ENCODE measurements at regions not wholly inside any gene's neighbourhood (a gene's known extent, or its start where the extent isn't known, plus 50 kb on each side); places are given as distances from the start of the nearest gene placed in this dataset.
"Not testable (repeated sequence)": the region's sequence is repeated elsewhere in the genome, so short reads cannot be mapped to it uniquely, and the experiment has no call there.

DNA sequence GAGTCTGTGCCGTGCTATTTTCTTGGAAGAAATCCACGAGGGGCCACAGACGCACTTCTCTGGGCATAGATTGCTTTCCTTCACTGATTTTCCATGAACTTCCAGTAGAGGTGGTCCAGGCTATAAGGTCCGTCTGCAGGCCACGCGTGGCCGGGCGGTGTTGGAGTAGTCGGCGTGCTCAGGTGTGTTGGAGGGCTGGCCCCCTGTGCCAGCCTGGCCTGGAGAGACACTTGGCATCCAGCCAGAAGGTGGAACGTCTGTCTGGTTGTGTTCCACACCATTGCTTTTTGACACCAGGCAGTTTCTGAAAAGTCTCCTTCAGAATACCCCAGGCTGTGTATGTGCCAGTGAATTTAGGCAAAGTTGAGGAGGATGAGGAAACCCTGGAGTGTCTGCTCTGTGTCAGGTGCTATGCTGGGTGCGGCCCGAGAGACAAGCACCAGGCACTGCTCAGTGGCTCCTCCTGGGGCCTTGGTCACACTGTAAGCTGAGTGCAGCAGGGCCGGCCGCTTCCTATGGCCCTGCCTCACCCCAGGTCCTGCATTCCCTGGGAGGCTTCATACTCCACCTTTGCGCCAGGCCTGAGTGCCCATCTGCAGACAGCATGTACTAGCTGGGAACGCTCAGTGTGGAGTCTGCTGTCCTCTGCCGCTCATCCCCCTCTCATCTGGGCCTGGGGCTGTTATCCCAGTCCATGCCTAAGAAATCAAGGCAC is 52.1 kb upstream of the TAMM41 start:
- no peak for DNase-seq (ENCODE audit: low read depth, low spot score)

DNA sequence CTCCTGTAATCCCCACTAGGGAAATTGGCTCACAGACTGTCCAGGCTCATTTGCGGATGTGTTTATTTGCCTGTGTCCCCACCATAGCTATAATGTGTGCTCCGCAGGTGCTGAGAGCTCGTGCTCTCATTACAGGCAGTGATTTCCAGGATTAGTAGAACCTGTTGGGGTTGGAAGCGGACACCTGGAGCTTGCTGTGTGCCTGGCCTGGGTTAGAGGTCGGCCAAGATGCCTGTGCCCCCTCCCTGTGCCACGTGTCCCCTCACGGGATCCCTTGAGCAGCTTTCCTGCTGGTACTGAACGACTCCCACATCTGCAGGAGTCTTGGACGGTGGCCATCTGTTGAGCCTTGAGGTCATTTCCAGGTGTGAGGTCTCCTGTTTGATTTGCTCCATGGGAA is 52.7 kb upstream of the TAMM41 start:
- not testable (repeated sequence) for DNase-seq (ENCODE audit: low read depth, low spot score)

DNA sequence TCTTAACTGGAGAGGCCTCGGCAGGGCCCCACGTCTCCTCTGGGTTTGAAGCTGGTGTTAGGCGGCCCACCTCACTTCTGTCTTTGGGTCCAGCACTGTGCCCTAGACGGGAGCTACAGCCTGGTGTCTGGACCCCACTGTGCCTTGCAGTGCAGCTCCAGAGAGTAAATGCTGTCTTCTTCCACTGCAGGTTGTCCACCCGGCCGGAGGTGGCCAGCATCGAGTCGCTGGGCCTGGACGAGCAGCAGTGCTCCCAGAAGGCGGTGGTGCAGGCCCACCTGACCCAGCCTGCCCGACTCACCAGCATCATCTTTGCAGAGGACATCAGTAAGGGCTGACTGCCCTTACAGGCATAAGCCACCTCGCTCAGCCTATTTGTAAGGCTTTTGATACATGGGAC is 53.1 kb upstream of the TAMM41 start:
- no peak for DNase-seq (ENCODE audit: low read depth, low spot score)

- DNase-seq (ENCODE audit: low read depth, low spot score), result no peak
Measured at GRCh38 chr3:11900824-11901223, 54.1 kb upstream of the TAMM41 start.

DNA sequence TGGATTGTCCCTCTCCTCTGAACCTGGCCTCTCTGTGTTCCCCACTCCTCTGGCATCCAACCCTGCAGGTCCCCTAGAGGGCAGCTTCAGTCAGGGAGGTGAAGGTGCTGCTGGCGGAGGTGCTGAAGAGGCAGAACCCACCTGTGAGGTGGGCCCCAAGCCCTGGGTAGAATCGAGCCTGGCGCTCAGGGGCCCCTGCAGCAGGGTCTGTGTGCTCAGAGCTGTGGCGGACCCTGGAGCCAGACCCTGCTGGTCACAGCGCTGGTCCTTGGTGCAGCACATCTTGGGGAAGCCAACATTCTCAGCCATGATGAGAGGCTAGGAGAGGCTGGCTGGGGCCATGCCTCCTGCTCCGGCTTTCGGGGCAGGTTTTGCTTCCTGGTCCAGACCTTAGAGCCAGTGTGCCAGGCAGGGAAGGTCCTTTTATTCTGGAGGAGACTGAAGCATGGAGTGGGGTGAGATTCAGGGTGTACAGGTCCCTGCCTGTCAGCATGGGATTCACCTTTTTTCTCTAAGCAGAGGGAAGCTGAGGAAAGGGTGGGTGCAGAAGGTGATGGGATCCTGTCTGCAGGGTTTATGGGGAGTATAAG is 54.7 kb upstream of the TAMM41 start:
- no peak for DNase-seq (ENCODE audit: low read depth, low spot score)

- DNase-seq (ENCODE audit: low read depth, low spot score), result no peak
Measured at GRCh38 chr3:11903047-11903446, 56.4 kb upstream of the TAMM41 start.

DNA sequence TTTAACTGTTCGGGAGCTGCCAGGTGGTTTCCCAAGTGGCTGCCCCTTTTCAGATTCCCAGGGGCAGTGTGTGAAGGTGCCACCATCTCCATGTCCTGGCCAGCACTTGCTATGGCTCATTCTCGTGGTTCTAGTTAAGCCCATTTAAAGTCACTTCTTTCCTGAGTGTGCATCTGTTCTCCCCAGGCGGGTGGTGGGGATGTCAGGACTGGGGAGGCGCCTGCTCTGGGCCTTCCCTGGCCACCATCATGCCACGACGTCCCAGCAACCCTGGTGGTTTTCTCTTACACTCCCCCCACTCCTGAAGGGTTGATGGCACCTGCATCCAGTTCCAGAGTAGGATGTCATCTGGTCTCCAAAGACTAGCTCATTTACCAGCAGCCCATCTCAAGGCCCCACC is 56.8 kb upstream of the TAMM41 start:
- no peak for DNase-seq (ENCODE audit: low read depth, low spot score)

DNA sequence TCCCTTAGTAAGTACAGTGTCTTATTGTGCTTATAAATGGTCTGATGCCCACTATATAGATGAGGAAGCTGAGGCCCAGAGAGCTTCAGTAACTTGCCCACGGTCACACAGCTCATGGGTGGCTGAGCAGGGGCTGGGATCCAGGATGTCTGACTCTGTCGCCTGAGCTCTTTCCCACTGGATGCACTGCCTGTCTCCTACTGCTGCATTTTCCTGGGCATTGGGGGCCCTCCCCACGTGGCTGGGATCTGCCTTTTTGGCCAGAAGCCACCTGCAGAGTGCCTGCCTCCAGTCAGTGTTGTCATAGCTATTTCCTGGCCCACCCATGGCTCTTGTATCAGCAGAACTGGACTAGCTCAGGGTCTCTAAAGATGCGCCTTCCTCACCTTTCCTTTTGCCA is 57.5 kb upstream of the TAMM41 start:
- no peak for DNase-seq (ENCODE audit: low read depth, low spot score)

DNA sequence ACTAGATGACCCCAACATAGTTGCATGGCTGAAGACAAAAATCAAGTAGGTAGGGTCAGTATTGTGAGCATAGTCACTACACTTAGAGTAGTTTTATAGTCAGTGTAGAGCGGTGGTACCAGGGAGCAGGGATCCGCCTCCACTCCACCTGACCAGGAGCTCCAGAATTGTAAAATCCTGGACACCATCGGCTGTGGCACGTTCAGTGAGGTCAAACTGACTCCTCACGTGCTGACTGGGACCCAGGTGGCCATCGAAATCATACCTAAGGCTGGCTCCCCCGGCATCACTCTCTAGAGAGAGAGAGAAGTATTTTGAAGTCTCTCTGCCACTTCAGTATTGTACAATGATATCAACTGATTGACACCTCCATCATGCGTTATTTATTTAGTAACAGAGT is 59.7 kb upstream of the TAMM41 start:
- no peak for DNase-seq (ENCODE audit: low read depth, low spot score)

DNA sequence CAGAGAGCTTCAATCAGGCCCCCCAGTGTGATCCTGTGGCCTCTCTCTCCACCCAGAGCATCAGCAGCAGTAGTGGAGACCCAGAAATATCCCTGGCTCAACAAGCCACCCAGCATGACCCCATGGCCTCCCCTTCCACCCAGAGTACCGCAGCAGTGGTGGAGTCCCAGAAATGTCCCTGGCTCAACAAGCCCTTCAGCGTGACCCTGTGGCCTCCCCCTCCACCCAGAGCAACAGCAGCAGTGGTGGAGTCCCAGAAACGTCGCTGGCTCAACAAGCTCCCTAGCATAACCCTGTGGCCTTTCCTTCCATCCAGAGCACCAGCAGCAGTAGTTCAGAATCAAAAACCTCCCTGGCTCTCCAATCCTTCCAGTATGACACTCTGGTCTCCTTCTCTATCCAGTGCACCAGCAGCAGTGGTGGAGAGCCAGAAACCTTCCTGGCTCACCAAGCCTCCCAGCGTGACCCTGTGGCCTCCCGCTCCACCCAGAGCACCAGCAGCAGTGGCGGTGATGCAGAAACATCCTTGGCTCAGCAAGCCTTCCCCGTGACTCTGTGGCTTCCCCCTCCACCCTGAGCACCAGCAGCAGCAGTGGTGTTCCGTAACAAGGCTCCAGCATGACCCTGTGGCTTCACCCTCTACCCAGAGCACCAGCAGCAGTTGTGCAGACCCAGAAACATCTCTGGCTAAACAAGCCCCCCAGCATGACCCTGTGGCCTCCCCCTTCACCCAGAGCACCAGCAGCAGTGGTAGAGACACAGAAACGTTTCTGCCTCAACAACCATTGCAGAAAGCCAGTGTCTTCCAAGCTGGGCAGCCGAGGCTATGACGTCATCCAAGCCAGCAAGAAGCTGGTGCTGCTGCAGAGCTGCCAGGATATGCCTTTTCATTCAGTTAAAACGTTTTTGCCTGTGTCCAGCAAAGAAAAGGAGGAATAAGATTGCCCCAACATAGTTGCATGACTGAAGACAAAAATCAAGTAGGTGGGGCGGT is 61.3 kb upstream of the TAMM41 start:
- no peak for DNase-seq (ENCODE audit: low read depth, low spot score)

DNA sequence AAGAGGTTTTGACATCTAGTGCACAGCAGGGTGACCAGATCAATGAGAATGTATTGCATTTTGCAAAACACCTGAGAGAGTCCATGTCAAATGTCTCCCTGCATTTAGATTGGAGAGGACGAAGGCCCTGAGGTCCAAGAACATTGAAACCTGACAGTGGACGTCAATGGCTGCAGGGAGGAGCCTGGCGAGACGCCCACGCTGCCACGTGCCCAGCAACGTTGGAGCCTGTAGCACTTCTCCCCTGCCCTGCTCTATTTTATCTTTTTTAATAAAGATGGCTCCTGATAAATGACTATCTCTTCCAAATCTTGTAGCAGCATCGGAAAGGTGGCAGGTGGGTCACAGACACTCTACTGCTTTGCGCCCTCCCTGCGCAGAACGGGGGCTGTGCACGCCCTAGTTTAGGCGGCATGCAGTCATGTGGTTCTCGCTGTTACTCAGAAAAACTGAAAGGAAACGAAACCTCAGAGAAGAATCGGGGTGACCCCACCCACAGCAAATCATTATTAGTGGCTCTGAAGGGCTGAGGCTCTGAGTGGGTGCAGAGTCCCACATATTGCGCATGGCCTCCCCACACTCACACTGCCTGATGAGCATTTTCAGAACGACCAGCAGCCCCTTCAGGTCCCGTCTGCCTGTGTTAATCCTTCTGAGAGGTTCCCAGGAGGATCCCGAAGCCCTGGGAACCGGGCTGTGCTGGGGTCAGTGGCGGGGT is 62.5 kb upstream of the TAMM41 start:
- no peak for DNase-seq (ENCODE audit: low read depth, low spot score)

DNA sequence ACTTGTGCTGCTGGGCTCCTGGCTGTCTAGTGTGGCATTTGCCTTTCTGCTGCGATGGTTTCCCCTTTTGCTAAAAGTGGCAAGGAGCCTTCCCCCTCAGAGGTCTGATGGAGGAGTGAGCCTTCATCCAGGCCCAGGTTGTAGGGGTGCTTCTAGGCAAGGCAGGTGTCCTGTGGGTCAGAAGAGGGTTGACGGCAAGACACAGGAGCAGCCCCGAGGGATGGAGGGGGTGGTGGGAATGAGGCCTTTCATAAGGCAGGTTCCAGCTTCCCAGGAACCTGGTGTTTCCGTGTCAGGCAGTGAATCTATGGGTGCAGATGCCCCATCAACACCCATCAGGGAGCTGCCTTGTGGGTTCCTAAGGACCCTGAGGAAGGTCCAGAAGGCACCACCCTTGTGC is 63.0 kb upstream of the TAMM41 start:
- DNase-seq (ENCODE audit: low read depth, low spot score), result no peak

DNA sequence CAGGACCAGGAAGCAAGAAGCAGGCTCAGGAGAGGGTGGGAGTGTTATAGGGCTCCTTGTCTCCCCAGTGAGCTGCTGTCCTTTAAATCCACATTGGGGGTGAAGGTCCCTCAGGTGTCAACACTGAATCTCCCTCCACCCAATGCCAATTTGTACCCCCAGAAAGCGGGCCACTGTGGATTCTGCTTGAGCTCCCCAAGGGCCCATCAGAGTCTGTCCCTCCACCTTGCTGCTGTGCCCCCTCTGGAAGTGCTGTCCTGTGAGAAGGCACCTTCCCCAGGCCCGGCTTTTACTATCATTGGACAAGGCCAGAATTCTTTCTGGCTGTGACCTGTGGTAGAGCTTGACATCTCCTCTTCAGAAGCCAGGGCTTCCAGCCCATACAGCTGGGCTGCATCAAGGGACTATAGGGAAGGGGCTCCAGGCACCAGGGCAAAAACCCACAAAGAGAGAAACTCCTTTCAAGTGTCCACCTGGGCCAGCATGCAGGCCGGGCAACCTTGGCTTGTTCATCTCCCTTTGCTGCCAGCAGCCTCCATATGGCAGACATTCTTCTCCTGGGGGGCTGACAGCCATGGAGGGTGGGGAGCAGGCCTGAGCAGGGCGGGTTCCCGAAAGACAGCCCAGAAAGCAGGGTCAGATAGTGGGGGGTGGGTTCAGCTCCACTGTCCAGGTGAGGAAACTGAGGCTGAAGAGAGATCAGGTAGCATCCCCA is 63.7 kb upstream of the TAMM41 start:
- DNase-seq (ENCODE audit: low read depth, low spot score), result not testable (repeated sequence)

- DNase-seq (ENCODE audit: low read depth, low spot score), result no peak
Measured at GRCh38 chr3:11910971-11911531, 64.4 kb upstream of the TAMM41 start.

DNA sequence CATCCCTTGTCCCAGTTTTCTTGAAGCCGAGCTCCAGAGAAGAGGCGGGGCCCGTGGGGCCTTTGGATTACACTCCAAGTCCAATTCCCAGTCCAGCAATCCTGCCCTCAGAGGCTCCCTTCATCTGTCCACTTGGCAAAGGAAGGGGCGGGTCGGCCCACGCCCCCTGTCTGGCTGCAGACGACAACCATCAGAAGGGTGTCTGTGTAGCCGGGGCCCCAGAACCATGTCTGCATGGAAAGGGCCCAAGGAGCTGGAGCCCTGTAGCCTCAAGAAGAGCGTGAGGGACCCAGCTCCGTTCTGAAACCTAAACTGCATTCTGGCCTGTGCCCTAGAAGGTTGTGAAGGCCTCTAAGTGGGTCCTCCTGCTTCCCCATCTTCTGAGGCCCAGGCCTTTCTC is 65.2 kb upstream of the TAMM41 start:
- not testable (repeated sequence) for DNase-seq (ENCODE audit: low read depth, low spot score)

DNA sequence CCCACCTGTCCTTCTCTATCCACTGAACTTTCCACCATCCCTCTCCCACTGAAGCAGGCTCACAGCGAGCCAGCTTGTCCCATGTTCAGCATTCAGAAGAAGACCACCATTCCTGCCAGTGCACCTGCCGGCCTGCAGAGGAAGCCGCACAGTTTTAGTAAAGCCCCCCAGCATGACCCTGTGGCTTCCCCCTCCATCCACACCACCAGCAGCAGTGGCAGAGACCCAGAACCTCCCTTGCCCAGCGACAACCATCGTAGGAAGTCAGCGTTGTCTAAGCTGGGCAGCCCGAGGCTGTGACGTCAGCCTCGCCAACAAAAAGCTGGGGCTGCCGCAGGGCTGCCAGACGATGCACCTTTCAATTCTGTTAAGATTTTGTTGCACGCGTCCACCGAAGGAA is 66.6 kb upstream of the TAMM41 start:
- no peak for DNase-seq (ENCODE audit: low read depth, low spot score)

- DNase-seq (ENCODE audit: low read depth, low spot score), result no peak
Measured at GRCh38 chr3:11914041-11914440, 67.4 kb upstream of the TAMM41 start.

DNA sequence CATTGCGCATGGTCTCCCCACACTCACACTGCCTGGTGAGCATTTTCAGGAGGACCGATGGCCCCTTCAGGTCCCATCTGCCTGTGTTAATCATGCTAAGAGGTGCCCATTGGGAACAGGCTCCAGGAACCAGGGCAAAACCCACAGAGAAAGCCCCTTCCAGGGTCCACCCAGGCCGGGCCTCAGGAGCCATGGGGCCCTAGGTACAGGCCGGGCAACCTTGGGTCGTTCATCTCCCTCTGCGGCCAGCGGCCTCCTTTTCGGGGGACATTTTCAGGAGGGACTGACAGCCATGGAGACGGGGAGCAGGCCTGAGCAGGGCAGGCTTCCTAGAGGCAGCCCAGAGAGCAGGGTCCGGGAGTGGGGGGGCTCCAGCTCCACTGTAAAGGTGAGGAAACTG is 68.0 kb upstream of the TAMM41 start:
- DNase-seq (ENCODE audit: low read depth, low spot score), result no peak

GRCh38 chr3:11915621-11916424 is 69.1 kb upstream of the TAMM41 start:
- no peak for DNase-seq (ENCODE audit: low read depth, low spot score)

GRCh38 chr3:11916425-11916762 is 69.7 kb upstream of the TAMM41 start:
- not testable (repeated sequence) for DNase-seq (ENCODE audit: low read depth, low spot score)

All from iPS DF 19.7 (cell line).